ENCODE measurements at regions not wholly inside any gene's neighbourhood (a gene's known extent, or its start where the extent isn't known, plus 50 kb on each side); places are given as distances from the start of the nearest gene placed in this dataset.
"Not testable (repeated sequence)": the region's sequence is repeated elsewhere in the genome, so short reads cannot be mapped to it uniquely, and the experiment has no call there.

DNA sequence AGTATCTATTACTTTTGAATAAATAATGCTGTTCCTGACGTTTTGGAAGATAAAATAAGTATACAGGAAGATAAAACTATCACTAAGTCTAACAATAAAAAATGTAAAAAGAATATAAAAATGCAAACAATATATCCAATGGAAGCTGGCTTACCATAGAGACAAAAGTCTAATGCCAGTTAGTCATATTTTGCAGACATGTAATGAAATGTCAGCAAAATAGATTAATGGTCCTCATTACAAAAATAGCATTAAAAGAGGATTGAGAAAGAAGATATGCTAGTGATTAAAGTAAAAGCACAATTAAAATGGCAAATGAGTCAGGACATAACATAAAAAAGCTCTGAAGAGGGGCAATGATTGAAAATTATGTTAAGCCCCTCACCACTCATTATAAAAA is 265.0 kb downstream of the MMUT start:
- no peaks in the 10 kb centered on the region for H3K27me3 ChIP-seq (ENCODE audit: control insufficient read depth, extremely low read depth, insufficient read depth, low read length)
- no peaks in the 10 kb centered on the region for H3K9me3 ChIP-seq (ENCODE audit: control insufficient read depth, low read depth, low read length)
- no peak overlapping the region for H3K9ac ChIP-seq (ENCODE audit: control insufficient read depth, extremely low read depth, insufficient read depth, low read length)
- no peak overlapping the region for H3K4me3 ChIP-seq (ENCODE audit: control insufficient read depth in 2 of 3, extremely low read depth in 1 of 3, insufficient read depth in 2 of 3, low read depth in 1 of 3, low read length in 3 of 3)
- FAIRE-seq: no peak
- no peak overlapping the region for H2AFZ ChIP-seq (ENCODE audit: control insufficient read depth, low read length)
- H3K79me2 ChIP-seq (ENCODE audit: control insufficient read depth, insufficient read depth, low read length): no peaks in the 10 kb centered on the region
- no peaks in the 10 kb centered on the region for H3K4me1 ChIP-seq (ENCODE audit: control insufficient read depth, extremely low read depth, insufficient read depth, low read length)
- TF ChIP-seq, protein P1, sequence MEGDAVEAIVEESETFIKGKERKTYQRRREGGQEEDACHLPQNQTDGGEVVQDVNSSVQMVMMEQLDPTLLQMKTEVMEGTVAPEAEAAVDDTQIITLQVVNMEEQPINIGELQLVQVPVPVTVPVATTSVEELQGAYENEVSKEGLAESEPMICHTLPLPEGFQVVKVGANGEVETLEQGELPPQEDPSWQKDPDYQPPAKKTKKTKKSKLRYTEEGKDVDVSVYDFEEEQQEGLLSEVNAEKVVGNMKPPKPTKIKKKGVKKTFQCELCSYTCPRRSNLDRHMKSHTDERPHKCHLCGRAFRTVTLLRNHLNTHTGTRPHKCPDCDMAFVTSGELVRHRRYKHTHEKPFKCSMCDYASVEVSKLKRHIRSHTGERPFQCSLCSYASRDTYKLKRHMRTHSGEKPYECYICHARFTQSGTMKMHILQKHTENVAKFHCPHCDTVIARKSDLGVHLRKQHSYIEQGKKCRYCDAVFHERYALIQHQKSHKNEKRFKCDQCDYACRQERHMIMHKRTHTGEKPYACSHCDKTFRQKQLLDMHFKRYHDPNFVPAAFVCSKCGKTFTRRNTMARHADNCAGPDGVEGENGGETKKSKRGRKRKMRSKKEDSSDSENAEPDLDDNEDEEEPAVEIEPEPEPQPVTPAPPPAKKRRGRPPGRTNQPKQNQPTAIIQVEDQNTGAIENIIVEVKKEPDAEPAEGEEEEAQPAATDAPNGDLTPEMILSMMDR (optimal IDR thresholded peaks at IDR 0.05 in 1 of 3, IDR thresholded peaks at IDR 0.05 in 1 of 3, conservative IDR thresholded peaks at IDR 0.05 in 1 of 3; ENCODE audit: extremely low read depth in 1 of 3, insufficient read depth in 2 of 3, low read length in 3 of 3): no peak
- dilution Hi-C loops (cut with MboI; ENCODE audit: extremely low pct_ligation_motif_present, low sequenced_read_pairs): no loop called here
- no peaks in the 10 kb centered on the region for H3K9me1 ChIP-seq (ENCODE audit: control insufficient read depth, extremely low read depth, insufficient read depth, low read length)
- H3K36me3 ChIP-seq (ENCODE audit: control insufficient read depth in 2 of 2, extremely low read depth in 1 of 2, insufficient read depth in 2 of 2, low read length in 2 of 2): no peaks in the 10 kb centered on the region
- no peak overlapping the region for H3K27ac ChIP-seq (ENCODE audit: control insufficient read depth, insufficient read depth, low read length)
- no peaks in the 10 kb centered on the region for H4K20me1 ChIP-seq (ENCODE audit: control insufficient read depth, extremely low read depth, insufficient read depth, low read length)
- H3K4me2 ChIP-seq (ENCODE audit: control insufficient read depth, extremely low read depth, insufficient read depth, low read depth, low read length): no peak overlapping the region
- DNase-seq (ENCODE audit: low read depth, low spot score): no peak

DNA sequence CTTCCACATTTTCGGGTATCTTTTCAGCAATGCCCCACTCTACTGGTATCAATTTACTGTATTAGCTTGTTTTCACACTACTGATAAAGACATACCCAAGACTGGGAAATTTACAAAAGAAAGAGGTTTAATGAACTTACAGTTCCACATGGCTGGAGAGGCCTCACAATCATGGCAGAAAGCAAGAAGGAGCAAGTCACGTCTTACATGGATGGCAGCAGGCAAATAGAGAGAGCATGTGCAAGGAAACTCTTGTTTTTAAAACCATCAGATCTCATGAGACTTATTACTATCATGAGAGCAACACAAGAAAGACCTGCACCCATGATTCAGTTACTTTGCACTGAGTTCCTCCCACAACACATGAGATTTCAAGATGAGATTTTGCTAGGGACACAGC is 300.7 kb downstream of the MMUT start:
- H3K9me3 ChIP-seq (ENCODE audit: control insufficient read depth, low read depth, low read length); H3K9ac ChIP-seq (ENCODE audit: control insufficient read depth, extremely low read depth, insufficient read depth, low read length); H3K4me3 ChIP-seq (ENCODE audit: control insufficient read depth in 2 of 3, extremely low read depth in 1 of 3, insufficient read depth in 2 of 3, low read depth in 1 of 3, low read length in 3 of 3); dilution Hi-C loops (cut with MboI; ENCODE audit: extremely low pct_ligation_motif_present, low sequenced_read_pairs); FAIRE-seq; H3K4me1 ChIP-seq (ENCODE audit: control insufficient read depth, extremely low read depth, insufficient read depth, low read length); H4K20me1 ChIP-seq (ENCODE audit: control insufficient read depth, extremely low read depth, insufficient read depth, low read length); H3K27me3 ChIP-seq (ENCODE audit: control insufficient read depth, extremely low read depth, insufficient read depth, low read length); H2AFZ ChIP-seq (ENCODE audit: control insufficient read depth, low read length); H3K9me1 ChIP-seq (ENCODE audit: control insufficient read depth, extremely low read depth, insufficient read depth, low read length); H3K4me2 ChIP-seq (ENCODE audit: control insufficient read depth, extremely low read depth, insufficient read depth, low read depth, low read length); H3K36me3 ChIP-seq (ENCODE audit: control insufficient read depth in 2 of 2, extremely low read depth in 1 of 2, insufficient read depth in 2 of 2, low read length in 2 of 2); H3K27ac ChIP-seq (ENCODE audit: control insufficient read depth, insufficient read depth, low read length); DNase-seq (ENCODE audit: low read depth, low spot score); H3K79me2 ChIP-seq (ENCODE audit: control insufficient read depth, insufficient read depth, low read length): not testable (repeated sequence)

DNA sequence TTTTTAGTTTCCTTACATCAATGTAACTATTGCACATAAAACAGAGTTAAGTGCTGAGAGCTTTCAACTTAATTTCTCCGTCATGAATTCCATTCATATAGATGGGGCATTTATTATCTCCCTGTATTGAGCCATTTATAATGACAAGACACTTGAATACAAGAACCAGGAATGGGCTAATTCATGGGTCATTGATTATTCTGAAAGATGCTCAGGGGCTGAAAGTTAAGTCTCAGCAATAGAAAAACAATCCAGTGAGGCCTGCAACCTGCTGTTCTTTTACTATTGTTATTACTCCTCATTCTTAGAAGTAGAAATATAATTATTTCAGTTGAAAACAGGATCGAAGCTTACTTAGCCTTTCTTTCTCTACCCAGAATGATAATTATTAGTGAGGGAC is 307.7 kb downstream of the MMUT start:
- Histone ChIP-seq H3K36me3 (ENCODE audit: control insufficient read depth in 2 of 2, extremely low read depth in 1 of 2, insufficient read depth in 2 of 2, low read length in 2 of 2) (no peaks in the 10 kb centered on the region), H4K20me1 (ENCODE audit: control insufficient read depth, extremely low read depth, insufficient read depth, low read length) (no peaks in the 10 kb centered on the region), H3K4me2 (ENCODE audit: control insufficient read depth, extremely low read depth, insufficient read depth, low read depth, low read length) (no peak overlapping the region), H3K4me3 (ENCODE audit: control insufficient read depth in 2 of 3, extremely low read depth in 1 of 3, insufficient read depth in 2 of 3, low read depth in 1 of 3, low read length in 3 of 3) (no peak overlapping the region), H2AFZ (ENCODE audit: control insufficient read depth, low read length) (no peak overlapping the region), H3K9me3 (ENCODE audit: control insufficient read depth, low read depth, low read length) (no peaks in the 10 kb centered on the region), H3K79me2 (ENCODE audit: control insufficient read depth, insufficient read depth, low read length) (no peaks in the 10 kb centered on the region), H3K9me1 (ENCODE audit: control insufficient read depth, extremely low read depth, insufficient read depth, low read length) (no peaks in the 10 kb centered on the region), H3K9ac (ENCODE audit: control insufficient read depth, extremely low read depth, insufficient read depth, low read length) (no peak overlapping the region), H3K4me1 (ENCODE audit: control insufficient read depth, extremely low read depth, insufficient read depth, low read length) (no peaks in the 10 kb centered on the region), H3K27ac (ENCODE audit: control insufficient read depth, insufficient read depth, low read length) (no peak overlapping the region), H3K27me3 (ENCODE audit: control insufficient read depth, extremely low read depth, insufficient read depth, low read length) (no peaks in the 10 kb centered on the region)
- no peak for DNase-seq (ENCODE audit: low read depth, low spot score)
- TF ChIP-seq, protein P1 (optimal IDR thresholded peaks at IDR 0.05 in 1 of 3, IDR thresholded peaks at IDR 0.05 in 1 of 3, conservative IDR thresholded peaks at IDR 0.05 in 1 of 3; ENCODE audit: extremely low read depth in 1 of 3, insufficient read depth in 2 of 3, low read length in 3 of 3): no peak
- no peak for TF ChIP-seq EZH2 (IDR thresholded peaks at IDR 0.05; ENCODE audit: low read length)
- FAIRE-seq: no peak
- dilution Hi-C loops (cut with MboI; ENCODE audit: extremely low pct_ligation_motif_present, low sequenced_read_pairs): no loop called here

Measured in keratinocyte (primary cell).